Forelimb muscle (tissue), 1 donor: ENCODE measurements at regions not wholly inside any gene's neighbourhood (a gene's known extent, or its start where the extent isn't known, plus 50 kb on each side); places are given as distances from the start of the nearest gene placed in this dataset.

Source experiments
- DNase-seq: peaks from one replicate; pipeline ENCODE4 v3.0.0-alpha.2; 2013; ENCODE audit warnings: low read depth

DNA sequence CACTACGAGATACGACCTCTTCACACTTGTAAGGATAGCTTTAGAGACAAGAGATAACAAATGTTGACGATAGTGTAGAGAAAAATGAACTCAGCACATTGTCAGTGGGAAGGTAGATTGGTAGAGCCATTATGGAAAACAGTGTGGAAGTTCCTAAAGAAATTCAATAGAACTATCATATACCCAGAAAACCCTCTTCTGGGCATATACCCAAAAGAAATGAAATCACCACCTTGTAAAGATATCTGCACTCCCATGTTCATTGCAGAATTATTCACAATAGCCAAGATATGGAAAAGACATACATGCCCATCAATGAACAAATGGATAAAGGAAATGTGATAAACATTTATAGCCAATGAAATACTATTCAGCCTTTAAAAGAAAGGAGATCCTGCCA is 499.8 kb upstream of the TBX3 start:
- no peak for DNase-seq

- DNase-seq: no peak
Observed at GRCh38 chr12:115177899-115178298, 493.9 kb upstream of the TBX3 start.

GRCh38 chr12:115176741-115177400 is 492.9 kb upstream of the TBX3 start:
- DNase-seq: no peak

- no peak for DNase-seq
Observed at GRCh38 chr12:115174920-115175319, 490.9 kb upstream of the TBX3 start.

DNA sequence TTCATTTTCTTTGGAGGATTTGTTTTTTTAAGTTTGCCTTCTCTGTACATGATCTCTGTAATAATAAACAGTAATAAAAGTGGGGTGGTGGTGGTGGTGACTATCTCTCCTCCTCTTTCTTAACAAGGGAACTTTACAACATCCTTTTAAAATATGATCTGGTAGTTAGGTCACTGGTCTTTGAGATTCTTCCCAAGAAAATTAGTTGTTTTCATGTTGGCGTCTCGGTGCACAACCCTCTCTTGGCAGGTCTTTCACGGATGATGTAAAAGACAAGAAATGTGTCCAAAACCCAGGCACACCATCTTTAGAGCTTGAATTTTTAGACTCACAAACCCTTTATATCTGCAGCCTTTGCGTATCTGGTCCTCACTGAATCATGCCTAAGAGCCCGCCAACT is 488.5 kb upstream of the TBX3 start:
- DNase-seq: no peak

DNA sequence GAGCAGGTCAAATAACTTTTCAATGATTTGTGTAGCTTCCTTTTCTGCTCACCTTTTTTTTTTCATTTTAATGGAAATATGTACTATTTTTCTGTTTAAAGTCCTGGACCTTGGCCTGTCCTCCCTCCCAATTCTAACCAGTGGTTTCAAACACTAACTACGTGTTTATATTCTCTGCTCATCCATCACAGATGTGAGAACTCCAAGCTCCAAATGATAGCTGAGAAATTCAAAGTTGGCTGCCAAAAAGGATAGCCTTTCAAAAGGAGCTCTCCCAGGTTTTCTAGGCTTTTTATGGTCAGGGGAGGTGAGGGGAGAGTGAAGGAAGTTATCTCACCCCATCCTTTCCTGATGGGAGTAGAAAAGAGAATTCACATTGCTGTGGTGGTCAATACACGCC is 486.0 kb upstream of the TBX3 start:
- no peak for DNase-seq

GRCh38 chr12:115166698-115167315 is 482.8 kb upstream of the TBX3 start:
- DNase-seq: no peak

GRCh38 chr12:115163710-115164109 is 479.7 kb upstream of the TBX3 start:
- no peak for DNase-seq

GRCh38 chr12:115160271-115161128 is 476.5 kb upstream of the TBX3 start:
- DNase-seq: no peak

DNA sequence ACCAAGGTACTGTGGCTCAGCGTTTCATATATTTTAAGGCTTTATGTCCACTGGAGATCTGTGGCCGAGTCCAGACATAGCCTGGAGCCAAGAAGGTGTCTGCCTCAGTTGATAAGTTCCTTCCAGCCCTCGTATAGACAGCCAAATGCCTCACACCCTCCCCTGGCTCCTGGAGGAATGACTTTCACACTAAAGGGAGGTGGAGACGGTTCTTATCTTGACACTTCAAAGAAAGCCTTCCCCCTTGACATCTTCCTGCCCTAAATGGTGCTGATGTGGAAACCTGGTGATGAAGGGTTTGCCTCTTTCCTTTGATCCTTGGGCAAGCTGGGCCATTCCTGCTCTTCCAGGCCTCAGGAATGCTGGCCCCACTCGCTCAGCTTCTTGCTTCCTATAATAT is 474.8 kb upstream of the TBX3 start:
- no peak for DNase-seq

DNA sequence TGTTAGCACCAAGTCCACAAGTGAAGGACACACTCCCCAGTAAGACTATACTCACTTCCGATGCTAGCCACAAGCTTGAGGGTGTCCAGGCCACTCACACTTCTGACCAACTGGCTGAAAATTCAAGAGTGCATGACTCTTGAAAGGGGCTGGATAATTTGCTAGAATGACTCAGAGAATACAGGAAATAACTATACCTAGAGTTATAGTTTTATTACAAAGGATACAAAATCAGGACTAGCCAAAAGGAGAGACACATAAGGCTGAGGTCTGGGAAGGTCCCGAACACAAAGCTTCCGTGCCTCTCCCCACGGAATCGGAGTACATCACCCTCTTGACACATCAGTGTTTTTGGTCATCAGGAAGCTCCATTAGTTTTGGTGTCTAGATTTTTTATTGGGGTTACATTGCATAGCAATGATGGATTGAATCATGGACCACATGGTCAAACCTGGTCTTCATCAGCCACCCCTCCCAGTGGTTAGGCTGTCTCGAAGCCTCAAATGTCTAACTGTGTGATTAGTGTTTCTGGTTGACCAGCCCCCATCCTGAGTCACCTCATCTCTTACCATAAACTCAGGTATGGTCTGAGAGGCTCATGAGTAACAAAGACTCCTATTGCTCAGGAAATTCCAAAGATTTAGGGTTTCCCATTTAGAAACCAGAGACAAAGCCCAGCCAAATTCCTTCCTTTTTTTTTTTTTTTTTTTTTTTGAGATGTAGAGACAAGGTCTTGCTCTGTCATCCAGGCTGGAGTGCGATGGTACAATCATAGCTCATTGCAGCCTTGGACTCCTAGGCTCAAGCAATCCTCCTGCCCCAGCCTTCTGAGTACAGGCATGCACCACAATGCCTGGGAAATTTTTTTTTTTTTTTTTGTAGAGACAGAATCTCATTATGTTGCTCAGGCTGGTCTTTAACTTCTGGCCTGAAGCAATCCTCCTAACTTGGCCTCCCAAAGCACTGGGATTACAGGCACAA is 472.0 kb upstream of the TBX3 start:
- DNase-seq: no peak

DNA sequence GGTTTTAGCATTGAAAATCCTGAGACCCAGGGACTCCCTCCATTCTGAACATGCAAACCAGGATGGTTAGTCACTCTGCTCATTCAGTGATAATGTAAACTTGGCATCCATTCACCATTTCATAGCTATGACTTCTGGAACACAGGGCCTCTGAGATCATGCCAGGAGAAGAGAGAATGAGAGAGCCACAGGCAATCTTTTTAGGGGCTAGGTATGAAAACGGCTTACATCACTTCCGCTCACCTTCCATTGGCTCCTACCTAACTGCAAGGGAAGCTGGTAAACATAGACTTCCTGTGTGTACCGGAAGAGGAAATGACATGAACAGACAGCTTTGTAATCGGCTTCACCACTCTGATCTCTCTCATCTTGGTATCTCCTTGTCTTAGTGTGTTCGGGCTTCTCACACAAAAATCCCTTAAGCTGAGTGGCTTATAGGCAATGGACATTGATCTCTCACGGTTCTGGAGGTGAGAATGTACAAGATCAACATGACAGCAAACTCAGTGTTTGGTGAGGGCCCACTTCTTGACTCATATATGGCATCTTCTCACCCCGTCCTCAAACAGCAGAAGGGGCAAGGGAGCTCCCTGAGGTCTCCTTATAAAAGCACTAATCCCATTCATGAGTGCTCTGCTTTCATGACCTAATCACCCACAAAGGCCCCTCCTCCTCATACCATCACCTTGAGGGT is 465.9 kb upstream of the TBX3 start:
- DNase-seq: no peak

DNA sequence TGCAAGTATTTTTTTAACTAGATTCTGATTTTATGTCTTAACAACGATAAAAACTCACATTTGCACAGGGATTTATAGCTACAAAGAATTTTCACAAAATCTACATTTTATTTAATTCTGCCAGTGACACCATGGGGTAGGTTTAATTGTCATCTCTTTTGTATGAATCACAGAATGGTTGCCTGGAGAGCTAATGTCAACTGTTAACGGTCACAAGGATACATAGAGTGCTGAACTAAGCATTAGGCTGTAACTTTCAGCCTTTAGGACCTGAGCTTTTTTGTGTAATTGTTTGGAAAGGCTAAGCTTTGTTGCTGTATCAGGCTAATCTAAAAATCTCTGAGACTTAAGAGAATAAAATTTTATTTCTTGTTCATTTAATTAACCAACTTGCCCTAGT is 465.3 kb upstream of the TBX3 start:
- no peak for DNase-seq

DNA sequence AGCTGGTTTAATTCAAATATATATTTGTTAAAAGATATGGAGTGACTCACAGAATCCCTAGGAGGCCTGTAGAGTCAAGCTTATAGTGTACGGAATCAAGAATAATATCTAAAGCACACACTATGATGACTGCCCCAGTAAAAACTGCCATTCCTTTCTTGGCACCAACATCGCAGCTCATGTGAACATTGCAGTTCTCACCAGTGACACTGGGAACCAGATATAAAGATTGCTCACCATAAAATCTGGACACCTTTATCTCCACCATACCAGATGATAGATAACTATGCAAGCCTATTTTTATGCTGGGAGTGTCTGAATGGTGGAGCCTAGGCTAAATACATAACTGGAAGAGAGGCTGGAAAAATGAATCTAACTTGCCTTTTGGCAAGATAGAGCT is 463.9 kb upstream of the TBX3 start:
- DNase-seq: no peak

DNA sequence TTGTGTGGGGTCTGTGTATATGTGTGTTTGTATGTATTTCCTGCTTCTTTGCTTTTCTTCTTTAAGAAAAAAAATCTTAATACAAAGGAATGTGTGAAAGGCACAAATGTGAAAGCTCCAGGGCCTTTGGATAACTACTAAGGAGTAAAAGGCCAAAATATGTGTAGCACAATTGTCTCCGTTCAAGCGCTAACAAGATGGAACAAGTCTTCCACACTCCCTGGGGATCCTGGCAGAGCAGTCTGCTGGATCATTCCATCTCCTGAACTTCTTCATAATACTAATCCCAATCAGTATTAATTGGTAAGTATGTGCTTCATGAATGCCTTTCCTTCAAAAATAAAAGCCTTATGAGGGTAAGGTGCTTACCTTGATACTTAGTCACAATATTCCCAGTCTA is 462.5 kb upstream of the TBX3 start:
- DNase-seq: no peak

DNA sequence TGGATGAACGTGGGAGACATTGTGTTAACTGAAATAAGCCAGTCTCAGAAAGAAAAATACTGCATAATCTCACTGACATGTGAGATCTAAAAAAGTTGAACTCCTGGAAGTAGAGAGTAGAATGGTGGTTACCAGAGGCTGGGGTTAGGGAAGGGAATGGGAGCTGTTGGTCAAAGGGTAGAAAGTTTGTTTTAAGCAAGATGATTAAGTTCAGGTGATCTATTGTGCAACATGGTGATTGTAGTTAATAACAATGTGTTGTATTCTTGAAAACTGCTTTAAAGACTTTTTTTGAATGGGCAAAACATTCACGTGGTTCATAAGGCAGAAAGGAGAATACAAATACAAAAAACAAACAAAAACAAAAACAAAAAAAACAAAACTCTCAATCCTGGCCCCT is 460.4 kb upstream of the TBX3 start:
- no peak for DNase-seq

- DNase-seq: no peak
Observed at GRCh38 chr12:115140981-115141655, 457.1 kb upstream of the TBX3 start.

GRCh38 chr12:115137812-115138521 is 454.0 kb upstream of the TBX3 start:
- no peak for DNase-seq

DNA sequence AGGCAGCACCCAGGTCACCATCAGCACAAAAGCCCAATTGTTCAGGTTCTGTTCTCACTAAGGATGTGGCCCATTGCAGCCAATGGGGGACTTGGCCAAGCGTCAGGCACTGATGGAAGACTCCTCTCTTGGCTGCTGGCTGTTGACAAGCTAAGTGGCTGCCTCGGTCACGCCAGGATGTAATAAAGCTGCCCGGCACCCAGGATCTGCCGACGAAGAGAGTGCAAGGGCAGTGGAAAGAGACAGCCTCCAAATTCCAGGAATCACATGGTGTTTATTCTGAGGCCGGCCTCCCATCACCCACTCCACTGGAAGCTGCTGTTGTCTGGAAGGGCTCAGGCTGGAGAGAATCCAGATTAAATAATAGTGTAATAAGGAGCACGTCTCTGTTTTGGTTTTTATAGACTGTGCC is 451.8 kb upstream of the TBX3 start:
- no peak for DNase-seq

GRCh38 chr12:115134298-115134697 is 450.3 kb upstream of the TBX3 start:
- no peak for DNase-seq
